BJ (cell line): ENCODE measurements at regions not wholly inside any gene's neighbourhood (a gene's known extent, or its start where the extent isn't known, plus 50 kb on each side); places are given as distances from the start of the nearest gene placed in this dataset.

Source experiments
- CTCF ChIA-PET: fragments of 350-600 bp; formaldehyde crosslinking; extraction: SDS; loops from one replicate; lab custom pipeline; 2021; ENCODE audit warnings: antibody characterized with exemption, inconsistent platforms; lab: Yijun Ruan, JAX
- POLR2A ChIA-PET: fragments of 300-600 bp; sonication (Branson Sonifier 250); formaldehyde crosslinking; extraction: SDS; loops from one replicate; lab custom pipeline; 2021; ENCODE audit warnings: antibody characterized with exemption; lab: Charles Lee
- DNase-seq: peaks from one replicate; pipeline ENCODE4 v3.0.0-alpha.2; 2011; ENCODE audit warnings: low read depth
- H3K27me3 ChIP-seq: 2 replicates; pipeline ENCODE4 v1.6.0; 2011; ENCODE audit warnings: low read length; ENCODE audit not compliant: control insufficient read depth, insufficient read depth
- H3K36me3 ChIP-seq: 2 replicates; pipeline ENCODE4 v1.5.1; 2011; ENCODE audit warnings: low read length; ENCODE audit not compliant: control insufficient read depth, insufficient read depth
- H3K4me3 ChIP-seq: 2 replicates; pipeline ENCODE4 v1.5.1; 2011; ENCODE audit warnings: low read depth, mild to moderate bottlenecking, control low read depth, low read length
- TF ChIP-seq, protein P1 (sequence below): IDR thresholded peaks from 2 replicates; pipeline ENCODE4 v1.5.1; 2011; ENCODE audit warnings: low read depth, mild to moderate bottlenecking, control low read depth, inconsistent platforms, low read length, moderate library complexity; ENCODE audit not compliant: insufficient read depth

DNA sequence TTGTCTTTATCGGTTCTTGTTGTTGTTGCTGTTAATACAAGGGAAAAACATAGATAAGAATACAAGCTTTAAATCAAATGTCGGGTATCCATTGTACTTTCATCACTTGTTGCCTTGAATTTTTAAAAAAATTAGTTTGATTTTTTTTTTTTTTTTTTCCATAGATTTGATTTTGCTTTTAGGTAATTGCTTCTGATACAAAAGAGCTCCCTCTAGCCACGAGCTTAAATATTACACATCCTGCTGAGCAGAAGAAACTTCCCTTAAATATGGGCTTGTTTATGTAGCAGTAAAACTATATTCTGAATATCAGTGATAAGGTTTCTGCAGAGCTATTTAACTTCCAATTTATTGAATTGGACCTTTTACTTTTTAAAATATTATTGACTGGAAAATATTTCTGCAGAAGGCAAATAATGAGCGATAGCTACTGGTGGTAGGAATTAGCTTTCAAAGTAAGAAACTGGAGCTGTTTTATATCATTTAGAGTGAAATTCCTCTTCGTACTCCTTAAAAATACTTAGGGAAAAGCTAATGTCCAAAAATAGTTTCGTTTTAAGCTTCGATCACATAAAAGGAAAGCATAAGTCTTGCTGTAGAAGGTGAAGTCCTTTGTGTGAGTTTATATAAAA lies 216.9 kb downstream of the POLR1F start:
- Histone ChIP-seq H3K4me3 (no peak overlapping the region), H3K36me3 (no peaks in the 10 kb centered on the region), H3K27me3 (no peaks in the 10 kb centered on the region)
- peak; percentile 4 for DNase-seq
- TF ChIP-seq, protein P1, sequence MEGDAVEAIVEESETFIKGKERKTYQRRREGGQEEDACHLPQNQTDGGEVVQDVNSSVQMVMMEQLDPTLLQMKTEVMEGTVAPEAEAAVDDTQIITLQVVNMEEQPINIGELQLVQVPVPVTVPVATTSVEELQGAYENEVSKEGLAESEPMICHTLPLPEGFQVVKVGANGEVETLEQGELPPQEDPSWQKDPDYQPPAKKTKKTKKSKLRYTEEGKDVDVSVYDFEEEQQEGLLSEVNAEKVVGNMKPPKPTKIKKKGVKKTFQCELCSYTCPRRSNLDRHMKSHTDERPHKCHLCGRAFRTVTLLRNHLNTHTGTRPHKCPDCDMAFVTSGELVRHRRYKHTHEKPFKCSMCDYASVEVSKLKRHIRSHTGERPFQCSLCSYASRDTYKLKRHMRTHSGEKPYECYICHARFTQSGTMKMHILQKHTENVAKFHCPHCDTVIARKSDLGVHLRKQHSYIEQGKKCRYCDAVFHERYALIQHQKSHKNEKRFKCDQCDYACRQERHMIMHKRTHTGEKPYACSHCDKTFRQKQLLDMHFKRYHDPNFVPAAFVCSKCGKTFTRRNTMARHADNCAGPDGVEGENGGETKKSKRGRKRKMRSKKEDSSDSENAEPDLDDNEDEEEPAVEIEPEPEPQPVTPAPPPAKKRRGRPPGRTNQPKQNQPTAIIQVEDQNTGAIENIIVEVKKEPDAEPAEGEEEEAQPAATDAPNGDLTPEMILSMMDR, result peak; percentile 67
- POLR2A ChIA-PET, result interaction anchor here (0.6 kb wide), 1 partner anchor 1022 kb away, joined by 3 read pairs; no protein-coding TSS in a partner anchor
- CTCF ChIA-PET, result interaction anchor here (0.6 to 1.8 kb wide), 16 partner anchors 8 to 1140 kb away, joined by 3 to 9 read pairs (median 4); no protein-coding TSS in a partner anchor

DNA sequence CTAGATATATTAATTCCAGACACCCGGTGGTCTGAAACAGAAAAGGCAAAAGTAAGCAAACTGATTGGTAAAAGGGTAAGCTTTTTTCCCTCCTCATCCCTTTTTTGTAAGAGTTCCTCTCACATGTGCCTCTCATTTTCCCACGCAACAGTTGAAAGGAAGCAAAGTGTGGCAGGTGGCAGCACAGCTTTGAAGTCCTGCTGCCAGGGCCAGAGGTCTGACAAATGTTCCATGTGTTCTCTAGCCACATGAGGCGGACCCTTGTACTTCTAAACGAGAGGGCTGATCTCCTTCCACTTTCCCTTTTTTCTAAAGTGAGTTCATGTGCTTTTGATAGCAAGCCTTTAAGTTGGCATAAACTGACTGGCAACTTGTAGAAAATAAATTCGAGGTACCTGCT lies 217.5 kb downstream of the POLR1F start:
- H3K36me3 ChIP-seq, result no peaks in the 10 kb centered on the region
- ChIA-PET CTCF (interaction anchor here (0.6 to 1.8 kb wide), 14 partner anchors 8 to 1301 kb away, joined by 3 to 9 read pairs (median 4); no protein-coding TSS in a partner anchor), POLR2A (interaction anchor here (0.6 kb wide), 1 partner anchor 1022 kb away, joined by 3 read pairs; no protein-coding TSS in a partner anchor)
- no peak for DNase-seq
- no peak overlapping the region for H3K4me3 ChIP-seq
- TF ChIP-seq, protein P1, result no peak
- H3K27me3 ChIP-seq, result no peaks in the 10 kb centered on the region

DNA sequence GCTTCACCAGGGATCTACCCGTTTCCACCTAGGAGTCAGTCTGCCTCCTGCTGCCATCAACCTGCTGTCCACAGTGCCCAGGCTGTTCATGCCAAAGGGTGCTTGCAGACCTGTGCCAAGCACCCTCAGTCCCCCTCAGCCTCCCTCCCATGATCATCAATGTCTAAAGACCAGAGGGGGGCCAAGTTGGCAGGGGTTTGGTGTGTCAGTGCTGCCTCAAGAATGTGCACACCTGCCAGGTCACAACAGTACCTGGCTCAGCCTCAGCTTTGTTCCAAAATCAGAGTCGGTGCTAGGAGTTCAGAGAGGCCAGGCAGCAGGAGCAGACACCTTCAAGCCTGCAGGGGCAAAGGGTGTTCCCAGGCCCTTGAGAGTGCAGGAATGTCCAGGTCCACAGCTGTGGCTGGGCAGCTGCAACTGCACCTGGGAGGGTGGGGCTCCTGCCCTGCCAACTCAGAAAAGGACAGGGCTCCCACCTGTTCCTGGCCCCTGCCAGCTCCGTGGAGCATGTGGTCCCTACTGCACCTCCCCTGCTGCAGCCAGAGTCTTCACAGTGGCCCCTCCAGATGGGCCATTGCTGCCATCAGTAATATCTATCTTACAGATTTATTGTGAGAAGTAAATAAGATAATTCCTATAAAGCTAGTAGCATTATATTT lies 219.5 kb downstream of the POLR1F start:
- ChIA-PET CTCF (interaction anchor here (0.6 to 0.8 kb wide), 2 partner anchors 10 to 1131 kb away, joined by 3 read pairs; no protein-coding TSS in a partner anchor), POLR2A (no interaction called here)
- DNase-seq, result no peak
- Histone ChIP-seq H3K4me3 (no peak overlapping the region), H3K27me3 (no peaks in the 10 kb centered on the region), H3K36me3 (no peaks in the 10 kb centered on the region)
- TF ChIP-seq, protein P1, result no peak

DNA sequence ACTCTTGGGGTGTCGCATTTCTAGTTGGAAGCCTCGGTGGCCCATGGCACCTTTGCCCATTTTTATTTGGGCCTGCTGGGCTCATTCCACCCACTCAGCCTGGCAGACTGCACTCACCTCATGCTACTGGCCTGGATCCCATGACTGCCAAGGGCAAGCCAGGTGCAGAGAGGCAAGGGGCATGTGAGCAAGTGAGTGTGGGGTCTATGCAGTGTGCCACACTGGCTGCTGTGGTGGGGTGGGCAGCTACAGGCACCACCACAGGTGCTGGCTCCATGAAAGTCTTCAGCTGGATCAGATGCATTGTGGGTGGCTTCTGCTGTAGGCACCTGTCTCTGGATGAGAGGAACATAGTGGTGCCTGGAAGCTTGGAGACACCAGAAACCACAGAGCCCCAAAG lies 220.8 kb downstream of the POLR1F start:
- Histone ChIP-seq H3K4me3 (no peak overlapping the region), H3K27me3 (no peaks in the 10 kb centered on the region), H3K36me3 (no peaks in the 10 kb centered on the region)
- DNase-seq, result no peak
- TF ChIP-seq, protein P1, result no peak
- POLR2A ChIA-PET, result no interaction called here
- CTCF ChIA-PET, result interaction anchor here (0.9 kb wide), 1 partner anchor 27 kb away, joined by 3 read pairs; no protein-coding TSS in a partner anchor

DNA sequence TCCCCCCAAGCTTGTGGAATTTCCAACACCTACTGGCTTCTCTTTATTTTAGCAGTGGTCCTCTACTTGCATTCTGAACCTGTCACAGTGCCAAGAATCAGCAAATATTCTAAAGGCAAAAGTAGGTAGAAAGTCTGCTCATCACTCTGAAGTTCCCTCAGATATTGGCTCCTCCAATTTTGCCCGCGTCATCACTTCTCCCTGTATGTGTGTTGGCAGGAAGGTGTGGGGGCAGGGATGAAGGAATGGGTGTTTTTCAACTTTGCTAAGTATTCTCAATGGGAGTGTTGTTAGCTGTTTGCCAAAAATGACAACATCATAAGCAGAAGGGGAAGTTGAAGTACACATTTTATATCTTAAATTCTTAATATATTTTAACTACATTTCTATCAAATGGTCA lies 226.2 kb downstream of the POLR1F start:
- H3K4me3 ChIP-seq, result no peak overlapping the region
- ChIA-PET POLR2A (no interaction called here), CTCF (interaction anchor here (0.6 to 0.9 kb wide), 2 partner anchors 8 to 891 kb away, joined by 3 to 4 read pairs; no protein-coding TSS in a partner anchor)
- H3K27me3 ChIP-seq, result no peaks in the 10 kb centered on the region
- no peak for DNase-seq
- H3K36me3 ChIP-seq, result no peaks in the 10 kb centered on the region
- TF ChIP-seq, protein P1, result no peak
